ENCODE measurements at regions not wholly inside any gene's neighbourhood (a gene's known extent, or its start where the extent isn't known, plus 50 kb on each side); places are given as distances from the start of the nearest gene placed in this dataset.
"Not testable (repeated sequence)": the region's sequence is repeated elsewhere in the genome, so short reads cannot be mapped to it uniquely, and the experiment has no call there.

GRCh38 chr4:116112861-116113260 is 972.5 kb downstream of the TRAM1L1 start:
- not testable (repeated sequence) for TF ChIP-seq CTCF (conservative IDR thresholded peaks at IDR 0.05); ZFX (IDR thresholded peaks at IDR 0.05)

All from C4-2B (cell line).